GM04504 (cell line): ENCODE measurements at regions not wholly inside any gene's neighbourhood (a gene's known extent, or its start where the extent isn't known, plus 50 kb on each side); places are given as distances from the start of the nearest gene placed in this dataset.

Experiments used
- DNase-seq: peaks from one replicate; pipeline ENCODE4 v3.0.0-alpha.2; 2012; ENCODE audit warnings: low read depth

- no peak for DNase-seq
Observed at GRCh38 chr17:12376276-12376675, 289.4 kb upstream of the MYOCD start.

- peak; percentile 35 for DNase-seq
Observed at GRCh38 chr17:12386225-12386624, 279.5 kb upstream of the MYOCD start.

DNA sequence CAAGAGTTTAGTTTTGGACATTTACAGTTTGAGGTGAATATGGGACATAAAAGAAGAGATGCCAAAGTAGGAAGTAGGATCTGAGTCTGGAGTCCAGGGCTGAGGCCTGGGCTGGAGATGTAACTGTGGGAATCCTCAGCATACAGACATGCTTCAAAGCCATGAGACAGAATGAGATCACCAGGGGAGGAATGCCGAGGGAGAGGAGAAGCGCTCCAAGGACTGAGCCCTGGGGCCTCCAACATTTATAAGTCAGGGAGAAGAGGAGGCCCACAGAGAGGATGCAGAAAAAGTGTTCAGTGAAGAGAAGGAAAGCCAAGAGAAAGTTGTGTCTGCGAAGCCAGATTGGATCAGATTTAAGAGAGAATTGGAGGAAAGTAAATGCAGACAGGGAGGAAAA lies 277.5 kb upstream of the MYOCD start:
- DNase-seq: peak; percentile 22

GRCh38 chr17:12389421-12389820 lies 276.3 kb upstream of the MYOCD start:
- DNase-seq: no peak

- no peak for DNase-seq
Observed at GRCh38 chr17:12390631-12391030, 275.1 kb upstream of the MYOCD start.

DNA sequence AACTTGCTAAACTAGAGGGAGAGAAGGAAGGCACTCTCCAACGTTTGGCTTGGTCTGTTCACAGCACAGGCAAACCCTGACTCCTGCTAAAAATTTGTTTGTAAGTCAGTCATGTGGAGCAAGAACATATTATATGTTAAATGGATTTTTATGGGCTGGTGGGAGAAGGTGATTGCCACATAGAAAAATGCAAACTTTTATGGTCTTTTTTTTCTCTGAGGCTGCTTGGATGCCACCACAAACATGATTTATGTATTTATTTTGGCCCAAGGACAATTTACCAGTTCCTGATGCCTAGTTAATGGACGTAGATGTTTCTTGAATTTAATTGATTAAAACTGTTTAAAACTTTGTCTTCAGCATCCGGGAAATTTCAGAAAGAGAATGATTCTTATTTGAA lies 274.2 kb upstream of the MYOCD start:
- DNase-seq: no peak

DNA sequence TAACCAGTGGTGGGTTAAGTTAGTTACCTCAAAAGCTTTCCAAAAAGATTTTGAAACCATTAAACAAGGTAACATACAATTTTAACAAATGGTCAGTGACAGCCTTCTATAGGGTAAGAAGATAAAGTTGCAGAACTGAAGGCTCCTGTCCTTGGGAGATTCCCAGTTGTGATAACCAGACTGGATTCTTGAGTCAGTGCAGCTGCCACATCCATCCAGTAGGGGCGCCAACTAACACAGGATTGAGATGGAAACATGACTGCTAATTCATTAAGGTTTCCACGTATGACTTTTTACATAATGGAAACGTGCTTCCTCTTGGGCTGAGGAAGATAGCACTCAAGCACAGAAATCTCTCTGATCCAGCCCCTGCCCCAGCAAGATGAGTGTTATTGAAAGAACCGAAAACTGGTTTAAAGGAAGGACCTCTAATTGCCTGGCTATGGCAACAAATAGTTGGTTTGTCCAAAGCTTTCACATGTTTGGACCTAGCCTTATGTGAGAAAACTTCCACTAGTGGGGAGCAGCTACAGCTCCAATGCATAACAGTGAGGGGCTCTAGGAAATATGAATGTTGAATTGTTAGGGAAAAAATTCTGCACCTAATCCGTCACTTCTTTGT lies 269.8 kb upstream of the MYOCD start:
- DNase-seq: no peak

- no peak for DNase-seq
Observed at GRCh38 chr17:12398441-12399051, 267.1 kb upstream of the MYOCD start.

GRCh38 chr17:12402963-12403622 lies 262.6 kb upstream of the MYOCD start:
- DNase-seq: no peak

DNA sequence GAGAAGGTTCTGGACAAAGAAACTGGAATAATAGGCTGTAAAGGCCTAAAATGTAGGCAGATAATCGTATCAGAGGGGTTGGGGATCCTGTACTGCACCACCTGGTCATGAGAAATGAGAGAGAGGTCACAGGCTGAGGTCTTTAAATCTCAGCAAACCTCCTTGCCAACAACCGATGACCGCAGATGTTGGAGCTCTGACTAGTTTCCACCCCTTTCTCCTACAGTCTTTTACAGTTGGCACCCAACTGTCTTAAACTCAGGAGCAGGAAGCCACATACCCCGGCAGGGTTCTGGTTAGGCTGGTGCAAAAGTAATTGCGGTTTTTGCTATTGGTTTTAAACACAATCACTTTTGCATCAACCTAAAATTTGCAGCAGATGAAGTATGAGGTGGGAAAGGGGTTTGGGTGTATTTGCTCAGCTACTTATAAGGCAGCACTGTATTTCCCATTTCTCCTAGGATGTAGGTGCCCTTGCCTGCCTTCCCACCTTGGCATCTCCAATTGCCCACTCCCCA lies 261.8 kb upstream of the MYOCD start:
- no peak for DNase-seq

DNA sequence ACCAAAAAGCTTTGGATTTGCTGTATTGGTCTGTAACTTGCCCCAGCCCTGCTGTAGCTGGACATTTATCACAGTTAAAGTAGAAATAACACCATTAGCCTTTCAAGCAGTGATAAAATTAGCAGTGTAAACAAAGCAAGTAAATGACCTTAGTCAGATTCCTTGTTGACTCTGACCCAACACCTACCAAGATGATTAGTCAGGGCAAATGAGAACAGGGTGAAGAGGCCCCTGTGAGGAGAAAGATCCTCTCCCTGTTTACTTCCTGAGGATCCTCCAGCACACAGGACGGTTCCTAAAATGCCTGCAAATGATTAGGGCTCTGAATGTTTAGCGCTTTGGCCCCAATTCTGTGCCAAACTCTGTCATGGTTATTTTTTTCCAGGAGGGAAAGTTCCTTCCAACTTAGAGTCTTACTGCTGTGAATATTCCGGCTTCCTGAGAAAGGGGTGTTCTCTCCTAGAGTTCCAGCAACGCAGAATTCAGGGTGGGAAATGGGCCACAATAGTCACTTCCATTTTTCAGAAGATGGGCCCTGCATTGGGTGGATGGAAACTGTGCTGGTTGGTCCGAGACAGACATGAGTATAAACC lies 259.0 kb upstream of the MYOCD start:
- no peak for DNase-seq

GRCh38 chr17:12407495-12408252 lies 258.0 kb upstream of the MYOCD start:
- DNase-seq: no peak

GRCh38 chr17:12409082-12409481 lies 256.6 kb upstream of the MYOCD start:
- DNase-seq: no peak

DNA sequence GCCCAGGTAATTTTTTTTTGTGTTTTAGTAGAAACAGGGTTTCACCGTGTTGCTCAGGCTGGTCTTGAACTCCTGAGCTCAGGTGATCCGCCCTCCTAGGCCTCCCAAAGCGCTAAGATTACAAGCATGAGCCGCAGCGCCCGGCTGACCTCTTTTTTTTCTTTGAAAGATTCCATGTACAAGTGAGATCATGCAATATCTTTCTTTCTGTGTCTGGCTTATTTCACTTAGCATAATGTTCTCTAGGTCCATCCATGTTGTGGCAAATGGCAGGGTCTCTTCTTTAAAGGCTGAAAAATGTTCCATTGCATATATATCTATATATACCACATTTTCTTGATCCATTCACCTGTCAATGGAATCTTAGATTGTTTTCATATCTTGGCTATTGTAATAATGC lies 255.0 kb upstream of the MYOCD start:
- no peak for DNase-seq

- peak; percentile 9 for DNase-seq
Observed at GRCh38 chr17:12415031-12415430, 250.7 kb upstream of the MYOCD start.

- DNase-seq: no peak
Observed at GRCh38 chr17:12421077-12421476, 244.6 kb upstream of the MYOCD start.

DNA sequence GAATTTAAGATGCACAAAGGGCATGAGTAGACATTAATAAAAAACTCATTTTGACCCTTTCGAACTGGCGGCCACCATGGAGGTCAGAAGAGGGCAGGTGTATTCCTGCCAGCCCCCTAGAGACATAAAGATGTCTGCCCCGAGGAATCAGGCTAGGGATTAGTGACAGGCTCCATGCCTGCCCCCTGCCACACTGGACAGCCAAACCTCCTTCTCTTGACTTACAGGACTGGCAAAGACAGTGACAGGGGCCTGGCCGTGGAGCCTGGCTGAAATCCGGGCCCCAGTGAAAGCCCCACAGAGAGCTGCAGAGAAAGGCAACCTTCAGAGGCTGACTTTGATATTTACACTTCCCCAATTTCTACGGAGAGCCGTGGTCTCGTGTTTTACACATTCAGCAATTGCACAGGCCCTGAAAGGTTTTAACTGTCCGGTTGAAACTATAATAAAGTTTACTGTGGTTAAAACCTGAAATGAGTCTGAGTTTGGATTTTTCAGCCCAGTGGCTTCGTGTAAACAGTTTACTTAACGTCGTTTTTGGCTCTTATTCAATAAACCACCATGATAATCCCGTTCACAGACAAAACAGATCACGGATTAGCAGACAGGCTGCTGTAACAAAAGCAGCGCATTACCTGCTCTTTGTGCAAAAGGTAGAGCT lies 243.9 kb upstream of the MYOCD start:
- DNase-seq: no peak

DNA sequence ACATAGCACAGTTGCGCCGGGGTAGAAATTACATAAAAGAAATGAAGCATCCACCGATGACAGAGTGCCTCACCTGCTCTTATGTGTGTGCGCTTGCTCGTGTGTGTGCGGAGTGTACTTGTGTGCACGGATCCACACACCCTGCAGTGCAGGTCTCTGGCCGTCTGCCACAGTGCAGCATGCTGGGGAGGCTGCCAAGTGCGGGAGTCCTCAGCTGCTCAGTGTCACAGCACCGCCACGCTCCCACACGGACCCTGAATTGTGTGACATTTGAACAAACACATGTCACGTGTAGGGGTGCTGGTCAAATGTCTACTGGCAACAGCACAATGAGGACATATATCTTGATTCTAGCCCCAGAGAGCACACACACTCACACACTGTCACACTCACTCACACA lies 243.0 kb upstream of the MYOCD start:
- no peak for DNase-seq

DNA sequence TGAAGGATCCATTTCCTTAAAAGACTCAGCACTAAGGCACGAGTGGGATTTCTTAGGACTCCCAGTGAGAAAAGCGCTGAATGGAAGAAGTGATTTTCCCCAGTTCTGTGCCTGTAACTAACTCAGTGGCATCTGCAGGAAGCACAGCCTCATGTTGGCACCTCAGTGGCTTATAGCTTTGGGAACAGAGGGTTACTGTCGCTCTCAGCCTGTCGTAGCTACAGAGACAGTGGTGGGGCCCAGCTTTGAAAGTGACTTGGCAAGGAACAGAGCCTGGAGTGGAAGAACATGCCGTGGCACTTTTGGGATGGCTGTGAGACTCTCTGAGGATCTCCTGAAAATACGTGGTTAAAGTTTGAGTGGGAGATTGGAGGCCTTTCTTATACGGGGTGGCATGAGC lies 242.4 kb upstream of the MYOCD start:
- DNase-seq: no peak

GRCh38 chr17:12429116-12429515 lies 236.6 kb upstream of the MYOCD start:
- no peak for DNase-seq

- DNase-seq: no peak
Observed at GRCh38 chr17:12431188-12431587, 234.5 kb upstream of the MYOCD start.

GRCh38 chr17:12438212-12438611 lies 227.5 kb upstream of the MYOCD start:
- DNase-seq: no peak
